HEK293T (cell line): ENCODE measurements at regions not wholly inside any gene's neighbourhood (a gene's known extent, or its start where the extent isn't known, plus 50 kb on each side); places are given as distances from the start of the nearest gene placed in this dataset.

Experiments
- CTBP1 ChIP-seq: fragments of 450-650 bp; IDR thresholded peaks from 2 replicates; pipeline ENCODE4 v1.6.1; 2016; ENCODE audit warnings: borderline replicate concordance
- FOXA1 ChIP-seq: fragments of 450-650 bp; IDR thresholded peaks from 2 replicates; pipeline ENCODE4 v1.6.1; 2016; ENCODE audit warnings: mild to moderate bottlenecking
- FOXM1 ChIP-seq: fragments of 450-650 bp; IDR thresholded peaks from 2 replicates; pipeline ENCODE4 v1.6.1; 2017; ENCODE audit warnings: mild to moderate bottlenecking, borderline replicate concordance
- SP1 ChIP-seq: fragments of 450-650 bp; IDR thresholded peaks from 2 replicates; pipeline ENCODE4 v1.6.1; 2017
- TARDBP ChIP-seq: fragments of 450-650 bp; IDR thresholded peaks from 2 replicates; pipeline ENCODE4 v1.6.1; 2016

GRCh38 chr14:95006051-95006450 lies 151.3 kb downstream of the DICER1 start:
- TF ChIP-seq FOXM1 = no peak
- TF ChIP-seq CTBP1 = no peak
- no peak for TF ChIP-seq SP1
- TF ChIP-seq FOXA1 = no peak
- no peak for TF ChIP-seq TARDBP
